NB4 (cell line): ENCODE measurements at regions not wholly inside any gene's neighbourhood (a gene's known extent, or its start where the extent isn't known, plus 50 kb on each side); places are given as distances from the start of the nearest gene placed in this dataset.

Experiments
- MYC ChIP-seq: IDR thresholded peaks from 2 replicates; pipeline ENCODE4 v1.6.1; 2011; ENCODE audit warnings: low read depth, low read length
- POLR2A ChIP-seq: IDR thresholded peaks from 2 replicates; pipeline ENCODE4 v1.6.1; 2011; ENCODE audit warnings: mild to moderate bottlenecking; ENCODE audit not compliant: insufficient read length; ENCODE audit errors: extremely low read depth
- TF ChIP-seq, protein P1 (sequence below): IDR thresholded peaks from one replicate; pipeline ENCODE4 v1.5.1; 2012; ENCODE audit warnings: low read depth, low read length

DNA sequence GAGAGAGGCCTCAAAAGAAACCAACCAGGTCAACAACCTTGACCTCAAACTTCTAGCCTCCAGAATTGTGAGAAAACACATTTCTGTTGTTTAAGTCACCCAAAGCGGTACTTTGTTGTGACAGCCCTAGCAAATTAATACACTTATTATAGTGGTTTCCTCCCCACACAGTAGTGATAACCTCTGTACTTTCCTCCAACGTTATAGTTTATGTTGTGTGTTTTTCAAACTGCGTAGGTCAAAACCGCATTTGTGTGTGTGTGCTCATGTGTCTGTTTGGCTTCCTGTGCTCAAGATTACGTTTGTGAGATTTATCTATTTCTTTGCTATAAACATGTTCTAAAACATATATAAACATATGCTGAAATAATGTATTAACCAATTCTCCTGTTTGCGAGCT is 667.8 kb upstream of the USP24 start:
- TF ChIP-seq, protein P1, sequence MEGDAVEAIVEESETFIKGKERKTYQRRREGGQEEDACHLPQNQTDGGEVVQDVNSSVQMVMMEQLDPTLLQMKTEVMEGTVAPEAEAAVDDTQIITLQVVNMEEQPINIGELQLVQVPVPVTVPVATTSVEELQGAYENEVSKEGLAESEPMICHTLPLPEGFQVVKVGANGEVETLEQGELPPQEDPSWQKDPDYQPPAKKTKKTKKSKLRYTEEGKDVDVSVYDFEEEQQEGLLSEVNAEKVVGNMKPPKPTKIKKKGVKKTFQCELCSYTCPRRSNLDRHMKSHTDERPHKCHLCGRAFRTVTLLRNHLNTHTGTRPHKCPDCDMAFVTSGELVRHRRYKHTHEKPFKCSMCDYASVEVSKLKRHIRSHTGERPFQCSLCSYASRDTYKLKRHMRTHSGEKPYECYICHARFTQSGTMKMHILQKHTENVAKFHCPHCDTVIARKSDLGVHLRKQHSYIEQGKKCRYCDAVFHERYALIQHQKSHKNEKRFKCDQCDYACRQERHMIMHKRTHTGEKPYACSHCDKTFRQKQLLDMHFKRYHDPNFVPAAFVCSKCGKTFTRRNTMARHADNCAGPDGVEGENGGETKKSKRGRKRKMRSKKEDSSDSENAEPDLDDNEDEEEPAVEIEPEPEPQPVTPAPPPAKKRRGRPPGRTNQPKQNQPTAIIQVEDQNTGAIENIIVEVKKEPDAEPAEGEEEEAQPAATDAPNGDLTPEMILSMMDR = no peak
- TF ChIP-seq POLR2A (no peak), MYC (no peak)
